ENCODE measurements at regions not wholly inside any gene's neighbourhood (a gene's known extent, or its start where the extent isn't known, plus 50 kb on each side); places are given as distances from the start of the nearest gene placed in this dataset.

GRCh38 chr18:68104036-68104435, 587.5 kb upstream of the DSEL start:
- no peak for DNase-seq (ENCODE audit: low spot score)

GRCh38 chr18:68103561-68103960, 587.0 kb upstream of the DSEL start:
- DNase-seq (ENCODE audit: low spot score) = no peak

GRCh38 chr18:68102117-68102516, 585.6 kb upstream of the DSEL start:
- no peak for DNase-seq (ENCODE audit: low spot score)

- no peak for DNase-seq (ENCODE audit: low spot score)
Measured at GRCh38 chr18:68098655-68099054, 582.1 kb upstream of the DSEL start.

GRCh38 chr18:68086481-68086880, 570.0 kb upstream of the DSEL start:
- DNase-seq (ENCODE audit: low spot score) = no peak

- no peak for DNase-seq (ENCODE audit: low spot score)
Measured at GRCh38 chr18:68085251-68085650, 568.7 kb upstream of the DSEL start.

- DNase-seq (ENCODE audit: low spot score) = no peak
Measured at GRCh38 chr18:68083776-68084175, 567.3 kb upstream of the DSEL start.

- no peak for DNase-seq (ENCODE audit: low spot score)
Measured at GRCh38 chr18:68083131-68083530, 566.6 kb upstream of the DSEL start.

- DNase-seq (ENCODE audit: low spot score) = no peak
Measured at GRCh38 chr18:68072744-68073143, 556.2 kb upstream of the DSEL start.

GRCh38 chr18:68060871-68061270, 544.4 kb upstream of the DSEL start:
- DNase-seq (ENCODE audit: low spot score) = no peak

- DNase-seq (ENCODE audit: low spot score) = no peak
Measured at GRCh38 chr18:68056936-68057335, 540.4 kb upstream of the DSEL start.

- DNase-seq (ENCODE audit: low spot score) = no peak
Measured at GRCh38 chr18:68054669-68055068, 538.1 kb upstream of the DSEL start.

- DNase-seq (ENCODE audit: low spot score) = no peak
Measured at GRCh38 chr18:68053290-68053689, 536.8 kb upstream of the DSEL start.

GRCh38 chr18:68041327-68041726, 524.8 kb upstream of the DSEL start:
- DNase-seq (ENCODE audit: low spot score) = no peak

GRCh38 chr18:68040198-68040597, 523.7 kb upstream of the DSEL start:
- no peak for DNase-seq (ENCODE audit: low spot score)

- no peak for DNase-seq (ENCODE audit: low spot score)
Measured at GRCh38 chr18:68035774-68036522, 519.4 kb upstream of the DSEL start.

GRCh38 chr18:68034296-68034695, 517.8 kb upstream of the DSEL start:
- DNase-seq (ENCODE audit: low spot score) = no peak

- DNase-seq (ENCODE audit: low spot score) = no peak
Measured at GRCh38 chr18:68033466-68033865, 516.9 kb upstream of the DSEL start.

GRCh38 chr18:68024716-68025115, 508.2 kb upstream of the DSEL start:
- no peak for DNase-seq (ENCODE audit: low spot score)

GRCh38 chr18:68017385-68017784, 500.9 kb upstream of the DSEL start:
- no peak for DNase-seq (ENCODE audit: low spot score)

- no peak for DNase-seq (ENCODE audit: low spot score)
Measured at GRCh38 chr18:67997496-67997895, 481.0 kb upstream of the DSEL start.

GRCh38 chr18:67995769-67996168, 479.2 kb upstream of the DSEL start:
- no peak for DNase-seq (ENCODE audit: low spot score)

- DNase-seq (ENCODE audit: low spot score) = no peak
Measured at GRCh38 chr18:67980241-67980640, 463.7 kb upstream of the DSEL start.

- DNase-seq (ENCODE audit: low spot score) = no peak
Measured at GRCh38 chr18:67977067-67977616, 460.6 kb upstream of the DSEL start.

All from ureter (tissue), 1 donor.